MM.1S (cell line): ENCODE measurements at regions not wholly inside any gene's neighbourhood (a gene's known extent, or its start where the extent isn't known, plus 50 kb on each side); places are given as distances from the start of the nearest gene placed in this dataset.

Experiments used
- DNase-seq: peaks from one replicate; pipeline ENCODE4 v3.0.0-alpha.2; 2015
- H2AFZ ChIP-seq: fragments of 300-600 bp; sonication (generic); 2 replicates; pipeline ENCODE4 v1.6.0; 2016; ENCODE audit warnings: antibody characterized with exemption, low read length
- H3F3A ChIP-seq: fragments of 300-600 bp; sonication (generic); 2 replicates; pipeline ENCODE4 v1.6.1; 2016; ENCODE audit warnings: mild to moderate bottlenecking, antibody characterized with exemption, low read length, moderate library complexity, mixed read lengths; ENCODE audit not compliant: insufficient read depth
- H3K27ac ChIP-seq: fragments of 300-600 bp; sonication (generic); 2 replicates; pipeline ENCODE4 v1.5.1; 2016; ENCODE audit warnings: mild to moderate bottlenecking, low read length
- H3K27me3 ChIP-seq: fragments of 300-600 bp; sonication (generic); replicated peaks from 2 replicates; pipeline ENCODE4 v1.6.0; 2016; ENCODE audit warnings: low read length; ENCODE audit not compliant: insufficient read depth
- H3K36me3 ChIP-seq: fragments of 300-600 bp; sonication (generic); replicated peaks from 2 replicates; pipeline ENCODE4 v1.6.1; 2016; ENCODE audit warnings: mild to moderate bottlenecking, low read length, mixed read lengths; ENCODE audit not compliant: insufficient read depth
- H3K4me1 ChIP-seq: fragments of 300-600 bp; sonication (generic); 2 replicates; pipeline ENCODE4 v1.6.1; 2016; ENCODE audit warnings: low read length, mixed read lengths
- H3K4me2 ChIP-seq: fragments of 300-600 bp; sonication (generic); 2 replicates; pipeline ENCODE4 v1.6.0; 2016; ENCODE audit warnings: low read depth, low read length
- H3K4me3 ChIP-seq: fragments of 300-600 bp; sonication (generic); 2 replicates; pipeline ENCODE4 v1.5.1; 2016; ENCODE audit warnings: low read length, mixed read lengths
- H3K79me2 ChIP-seq: fragments of 300-600 bp; sonication (generic); 2 replicates; pipeline ENCODE4 v1.6.1; 2016; ENCODE audit warnings: mixed run types, low read length, mixed read lengths
- H3K9ac ChIP-seq: fragments of 300-600 bp; sonication (generic); 2 replicates; pipeline ENCODE4 v1.6.1; 2016; ENCODE audit warnings: low read length, mixed read lengths
- H3K9me2 ChIP-seq: fragments of 300-600 bp; sonication (generic); replicated peaks from 2 replicates; pipeline ENCODE4 v1.6.1; 2016; ENCODE audit warnings: mild to moderate bottlenecking, low read length, mixed read lengths; ENCODE audit not compliant: insufficient read depth
- H3K9me3 ChIP-seq: fragments of 300-600 bp; sonication (generic); replicated peaks from 2 replicates; pipeline ENCODE4 v1.6.1; 2016; ENCODE audit warnings: mild to moderate bottlenecking, low read length, mixed read lengths; ENCODE audit not compliant: insufficient read depth
- H4K20me1 ChIP-seq: fragments of 300-600 bp; sonication (generic); 2 replicates; pipeline ENCODE4 v1.6.1; 2016; ENCODE audit warnings: mild to moderate bottlenecking, low read length, moderate library complexity, mixed read lengths; ENCODE audit not compliant: insufficient read depth
- EZH2 ChIP-seq: fragments of 300-600 bp; sonication (generic); optimal IDR thresholded peaks from 2 replicates; pipeline ENCODE3; 2017; ENCODE audit warnings: low read depth, mild to moderate bottlenecking, antibody characterized with exemption, low read length, mixed read lengths
- EZH2phosphoT487 ChIP-seq: fragments of 300-600 bp; sonication (generic); IDR thresholded peaks from 2 replicates; pipeline ENCODE4 v1.6.1; 2018; ENCODE audit warnings: antibody characterized with exemption, low read length
- TF ChIP-seq, protein P1 (sequence below): fragments of 300-600 bp; sonication (generic); IDR thresholded peaks from 2 replicates; pipeline ENCODE4 v1.5.1; 2016; ENCODE audit warnings: antibody characterized with exemption, low read length, mixed read lengths

GRCh38 chr9:109556061-109556460, 58.0 kb upstream of the PTPN3 start:
- no peak for DNase-seq

GRCh38 chr9:109556786-109557185, 58.7 kb upstream of the PTPN3 start:
- Histone ChIP-seq H4K20me1 (no peaks in the 10 kb centered on the region), H3K4me2 (no peak overlapping the region), H3K9me2 (no peaks in the 10 kb centered on the region), H2AFZ (no peak overlapping the region), H3K27ac (no peak overlapping the region), H3K9me3 (no peaks in the 10 kb centered on the region), H3K4me3 (no peak overlapping the region), H3K79me2 (no peaks in the 10 kb centered on the region), H3K4me1 (no peaks in the 10 kb centered on the region), H3K36me3 (no peaks in the 10 kb centered on the region), H3K27me3 (no peaks in the 10 kb centered on the region), H3F3A (no peaks in the 10 kb centered on the region), H3K9ac (no peak overlapping the region)
- DNase-seq: no peak
- TF ChIP-seq, protein P1, sequence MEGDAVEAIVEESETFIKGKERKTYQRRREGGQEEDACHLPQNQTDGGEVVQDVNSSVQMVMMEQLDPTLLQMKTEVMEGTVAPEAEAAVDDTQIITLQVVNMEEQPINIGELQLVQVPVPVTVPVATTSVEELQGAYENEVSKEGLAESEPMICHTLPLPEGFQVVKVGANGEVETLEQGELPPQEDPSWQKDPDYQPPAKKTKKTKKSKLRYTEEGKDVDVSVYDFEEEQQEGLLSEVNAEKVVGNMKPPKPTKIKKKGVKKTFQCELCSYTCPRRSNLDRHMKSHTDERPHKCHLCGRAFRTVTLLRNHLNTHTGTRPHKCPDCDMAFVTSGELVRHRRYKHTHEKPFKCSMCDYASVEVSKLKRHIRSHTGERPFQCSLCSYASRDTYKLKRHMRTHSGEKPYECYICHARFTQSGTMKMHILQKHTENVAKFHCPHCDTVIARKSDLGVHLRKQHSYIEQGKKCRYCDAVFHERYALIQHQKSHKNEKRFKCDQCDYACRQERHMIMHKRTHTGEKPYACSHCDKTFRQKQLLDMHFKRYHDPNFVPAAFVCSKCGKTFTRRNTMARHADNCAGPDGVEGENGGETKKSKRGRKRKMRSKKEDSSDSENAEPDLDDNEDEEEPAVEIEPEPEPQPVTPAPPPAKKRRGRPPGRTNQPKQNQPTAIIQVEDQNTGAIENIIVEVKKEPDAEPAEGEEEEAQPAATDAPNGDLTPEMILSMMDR: no peak
- TF ChIP-seq EZH2 (no peak), EZH2phosphoT487 (no peak)

More at GRCh38 chr9:109556061-109556460, 58.0 kb upstream of the PTPN3 start:
- H3K27ac ChIP-seq: no peak overlapping the region
- no peaks in the 10 kb centered on the region for H3F3A ChIP-seq
- H3K9me3 ChIP-seq: no peaks in the 10 kb centered on the region
- H3K4me3 ChIP-seq: no peak overlapping the region
- no peaks in the 10 kb centered on the region for H3K4me1 ChIP-seq
- no peaks in the 10 kb centered on the region for H3K36me3 ChIP-seq
- no peak overlapping the region for H3K4me2 ChIP-seq
- no peak for TF ChIP-seq EZH2phosphoT487
- no peak for TF ChIP-seq EZH2
- no peaks in the 10 kb centered on the region for H4K20me1 ChIP-seq
- H3K79me2 ChIP-seq: no peaks in the 10 kb centered on the region
- H2AFZ ChIP-seq: no peak overlapping the region
- no peak overlapping the region for H3K9ac ChIP-seq
- no peaks in the 10 kb centered on the region for H3K27me3 ChIP-seq
- no peaks in the 10 kb centered on the region for H3K9me2 ChIP-seq

- Histone ChIP-seq H3K4me1 (no peaks in the 10 kb centered on the region), H3K9ac (no peak overlapping the region), H3K36me3 (no peaks in the 10 kb centered on the region), H3K4me2 (no peak overlapping the region), H3K9me2 (no peaks in the 10 kb centered on the region), H4K20me1 (no peaks in the 10 kb centered on the region), H3F3A (no peaks in the 10 kb centered on the region), H3K27ac (no peak overlapping the region), H2AFZ (no peak overlapping the region), H3K79me2 (no peaks in the 10 kb centered on the region), H3K27me3 (no peaks in the 10 kb centered on the region), H3K4me3 (no peak overlapping the region), H3K9me3 (no peaks in the 10 kb centered on the region)
- TF ChIP-seq EZH2: no peak
- TF ChIP-seq EZH2phosphoT487: no peak
- no peak for DNase-seq
These were observed 59.4 kb upstream of the PTPN3 start for GRCh38 chr9:109557481-109557880.

DNA sequence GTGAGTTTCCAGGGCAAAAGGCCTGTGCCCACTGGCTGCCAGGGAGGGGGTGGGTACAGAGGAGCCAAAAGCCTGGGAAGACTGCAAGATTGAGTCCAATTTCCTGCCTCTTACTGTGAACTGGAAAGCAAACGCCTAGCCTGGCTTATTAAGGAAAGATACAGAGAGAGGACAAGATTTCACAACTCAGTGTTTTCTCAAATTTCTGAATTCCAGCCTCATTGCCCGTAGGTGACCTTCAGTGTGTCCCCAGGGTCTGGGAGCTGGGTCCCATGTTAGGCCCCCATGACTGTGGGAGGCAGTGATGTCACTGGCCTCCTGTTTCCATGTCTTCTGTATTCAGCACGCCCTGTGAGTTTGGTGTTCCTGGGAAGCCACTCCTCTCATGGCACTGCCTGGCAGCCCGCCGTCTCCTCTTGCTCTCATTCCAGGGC, 60.6 kb upstream of the PTPN3 start:
- H3K9me3 ChIP-seq: no peaks in the 10 kb centered on the region
- no peaks in the 10 kb centered on the region for H3K4me1 ChIP-seq
- H3K27me3 ChIP-seq: no peaks in the 10 kb centered on the region
- no peak for DNase-seq
- no peak overlapping the region for H3K27ac ChIP-seq
- H3K4me2 ChIP-seq: no peak overlapping the region
- no peak overlapping the region for H3K4me3 ChIP-seq
- no peaks in the 10 kb centered on the region for H3K79me2 ChIP-seq
- H3K36me3 ChIP-seq: no peaks in the 10 kb centered on the region
- H3K9me2 ChIP-seq: no peaks in the 10 kb centered on the region
- H3F3A ChIP-seq: no peaks in the 10 kb centered on the region
- H2AFZ ChIP-seq: no peak overlapping the region
- H3K9ac ChIP-seq: no peak overlapping the region
- H4K20me1 ChIP-seq: no peaks in the 10 kb centered on the region
- TF ChIP-seq, protein P1: no peak
- TF ChIP-seq EZH2phosphoT487 (no peak), EZH2 (no peak)
